GM13976 (cell line): ENCODE measurements at regions not wholly inside any gene's neighbourhood (a gene's known extent, or its start where the extent isn't known, plus 50 kb on each side); places are given as distances from the start of the nearest gene placed in this dataset.

Source experiments
- DNase-seq: peaks from one replicate; pipeline ENCODE4 v3.0.0; 2012; ENCODE audit warnings: low spot score
- CTCF ChIP-seq: IDR thresholded peaks from 2 replicates; pipeline ENCODE4 v1.5.1; 2012; ENCODE audit warnings: borderline replicate concordance, mild to moderate bottlenecking; ENCODE audit not compliant: insufficient read depth; ENCODE audit errors: extremely low read depth, missing control alignments, control extremely low read depth
- in situ Hi-C: fragments of 300-500 bp; cut with MboI; formaldehyde crosslinking; loops from one replicate; pipeline ENCODE4 v1.12.0; 2022; ENCODE audit warnings: low sequenced_read_pairs, mixed read lengths, inconsistent platforms; ENCODE audit not compliant: unreplicated experiment

- in situ Hi-C loops, result no loop called here
- TF ChIP-seq CTCF, result no peak
- DNase-seq, result no peak
Observed at GRCh38 chr9:87146933-87147332, 199.6 kb upstream of the GAS1 start.

GRCh38 chr9:87147839-87148238 is 200.5 kb upstream of the GAS1 start:
- in situ Hi-C loops, result no loop called here
- no peak for TF ChIP-seq CTCF
- DNase-seq, result no peak

- DNase-seq, result no peak
- in situ Hi-C loops, result no loop called here
- no peak for TF ChIP-seq CTCF
Observed at GRCh38 chr9:87148331-87149104, 201.2 kb upstream of the GAS1 start.

DNA sequence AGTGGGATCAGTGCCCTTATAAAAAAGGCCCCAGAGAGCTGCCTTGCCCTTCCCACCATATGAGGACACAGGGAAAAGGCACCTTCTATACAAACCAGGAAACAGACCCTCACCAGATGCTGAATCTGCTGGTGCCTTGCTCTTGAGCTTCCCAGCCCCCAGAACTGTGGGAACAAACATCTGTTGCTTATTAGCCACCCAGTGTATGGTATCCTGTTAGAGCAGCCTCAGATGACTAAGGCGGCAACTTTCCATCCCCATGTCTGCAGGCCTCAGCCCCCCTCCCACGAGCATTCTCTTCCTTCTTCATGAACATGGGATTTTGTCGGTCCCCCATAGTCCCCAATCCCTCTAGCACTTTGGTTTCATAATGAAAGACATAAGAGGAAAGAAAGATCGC is 202.5 kb upstream of the GAS1 start:
- no peak for TF ChIP-seq CTCF
- in situ Hi-C loops, result no loop called here
- no peak for DNase-seq

DNA sequence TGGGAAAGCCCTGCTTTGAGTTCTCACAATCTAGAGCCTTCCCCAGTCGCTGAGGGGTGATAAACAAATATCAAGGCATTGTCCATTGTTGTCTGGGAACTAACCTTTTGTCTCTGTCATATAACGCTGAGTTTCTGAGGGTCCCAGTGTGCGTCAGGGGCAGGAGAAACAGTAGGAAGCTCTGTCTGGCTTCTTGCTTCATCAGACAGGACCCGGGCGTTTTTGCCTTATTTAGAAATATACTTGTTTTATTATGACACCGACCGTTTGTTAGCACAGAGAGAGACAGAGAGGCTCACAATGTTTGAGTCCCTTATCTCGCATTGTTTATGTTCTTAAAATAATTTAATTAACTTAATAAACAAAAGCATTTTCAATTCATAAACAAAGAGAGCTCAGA is 204.9 kb upstream of the GAS1 start:
- in situ Hi-C loops, result no loop called here
- TF ChIP-seq CTCF, result no peak
- DNase-seq, result no peak

DNA sequence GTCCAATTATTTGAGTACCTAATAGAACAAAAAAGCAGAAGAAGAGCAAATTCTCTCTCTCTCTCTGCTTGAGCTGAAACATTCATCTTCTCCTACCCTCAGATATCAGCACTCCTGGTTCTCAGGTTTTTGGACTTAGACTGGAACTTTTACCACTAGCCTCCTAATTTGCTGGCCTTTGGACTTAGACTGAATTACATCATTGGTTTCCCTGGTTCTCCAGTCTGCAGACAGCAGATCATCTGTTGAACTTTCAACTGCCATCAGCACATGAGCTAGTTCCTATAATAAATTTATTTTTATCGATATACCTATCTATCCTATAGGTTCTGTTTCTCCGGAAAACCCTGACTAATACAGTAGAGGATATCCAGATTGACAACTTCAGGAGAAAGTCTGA is 208.9 kb upstream of the GAS1 start:
- no peak for TF ChIP-seq CTCF
- in situ Hi-C loops, result no loop called here
- no peak for DNase-seq
